ENCODE measurements at regions not wholly inside any gene's neighbourhood (a gene's known extent, or its start where the extent isn't known, plus 50 kb on each side); places are given as distances from the start of the nearest gene placed in this dataset.

DNA sequence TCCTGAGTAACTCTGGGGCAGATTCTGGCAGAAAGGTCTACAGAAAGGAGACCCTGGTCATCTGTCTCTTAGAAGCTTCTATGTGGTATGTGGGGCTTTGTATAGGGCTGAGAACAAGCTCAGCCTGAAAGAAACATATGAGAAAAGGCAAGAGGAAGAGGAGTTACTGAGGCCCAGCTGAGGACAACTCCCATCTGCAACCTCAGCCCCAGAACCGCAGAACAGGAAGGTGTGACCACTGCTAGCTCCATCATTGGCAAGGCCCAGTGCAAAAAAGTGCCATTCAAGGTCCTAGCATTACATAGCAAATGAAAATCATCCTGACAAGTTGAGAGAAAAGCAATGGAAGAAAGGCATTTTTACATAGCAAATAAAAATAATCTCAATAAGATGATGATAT lies 503.8 kb downstream of the NPHP4 start:
- DNase-seq (ENCODE audit: low read depth in 4 of 4, low spot score in 3 of 4) = no peak

DNA sequence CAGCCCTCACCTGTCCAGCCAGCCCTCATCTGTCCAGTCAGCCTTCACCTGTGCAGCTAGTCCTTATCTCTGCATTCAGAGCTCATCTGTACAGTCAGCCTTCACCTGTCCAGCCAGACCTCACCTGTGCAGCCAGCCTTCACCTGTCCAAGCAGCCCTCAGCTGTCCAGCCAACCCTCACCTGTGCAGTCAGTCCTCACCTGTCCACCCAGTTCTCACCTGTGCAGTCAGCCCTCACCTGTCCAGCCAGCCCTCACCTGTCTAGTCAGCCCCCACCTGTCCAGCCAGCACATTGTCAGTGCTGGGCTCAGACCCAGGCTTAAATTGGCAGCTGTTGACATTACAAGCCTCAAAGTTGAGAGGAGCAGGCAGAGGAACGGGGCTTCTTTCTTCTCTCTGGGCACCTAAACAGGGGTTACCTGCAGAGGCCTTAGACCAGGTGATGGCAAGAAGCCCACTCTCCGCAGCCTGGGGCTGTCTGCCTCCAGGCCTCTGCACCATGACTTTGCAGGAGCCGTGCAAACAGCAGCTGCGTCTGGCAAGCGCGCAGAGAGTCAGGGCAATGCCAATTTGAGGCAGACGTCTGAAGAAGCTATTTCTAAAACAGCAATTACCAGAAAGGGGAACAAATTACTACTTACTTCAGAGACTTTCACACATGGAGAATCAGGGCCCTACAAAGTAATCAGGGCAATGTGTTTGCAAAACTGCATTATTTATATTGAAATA lies 506.1 kb downstream of the NPHP4 start:
- DNase-seq (ENCODE audit: low read depth in 4 of 4, low spot score in 3 of 4) = no peak

DNA sequence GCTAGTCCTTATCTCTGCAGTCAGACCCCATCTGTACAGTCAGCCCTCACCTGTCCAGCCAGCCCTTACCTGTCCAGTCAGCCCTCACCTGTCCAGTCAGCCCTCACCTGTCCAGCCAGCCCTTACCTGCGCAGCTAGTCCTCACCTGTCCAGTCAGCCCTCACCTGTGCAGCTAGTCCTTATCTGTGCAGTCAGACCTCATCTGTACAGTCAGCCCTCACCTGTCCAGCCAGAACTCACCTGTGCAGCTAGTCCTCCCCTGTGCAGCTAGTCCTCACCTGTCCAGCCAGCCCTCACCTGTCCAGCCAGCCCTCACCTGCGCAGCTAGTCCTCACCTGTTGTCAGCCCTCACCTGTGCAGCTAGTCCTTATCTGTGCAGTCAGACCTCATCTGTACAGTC lies 506.8 kb downstream of the NPHP4 start:
- no peak for DNase-seq (ENCODE audit: low read depth in 4 of 4, low spot score in 3 of 4)

DNA sequence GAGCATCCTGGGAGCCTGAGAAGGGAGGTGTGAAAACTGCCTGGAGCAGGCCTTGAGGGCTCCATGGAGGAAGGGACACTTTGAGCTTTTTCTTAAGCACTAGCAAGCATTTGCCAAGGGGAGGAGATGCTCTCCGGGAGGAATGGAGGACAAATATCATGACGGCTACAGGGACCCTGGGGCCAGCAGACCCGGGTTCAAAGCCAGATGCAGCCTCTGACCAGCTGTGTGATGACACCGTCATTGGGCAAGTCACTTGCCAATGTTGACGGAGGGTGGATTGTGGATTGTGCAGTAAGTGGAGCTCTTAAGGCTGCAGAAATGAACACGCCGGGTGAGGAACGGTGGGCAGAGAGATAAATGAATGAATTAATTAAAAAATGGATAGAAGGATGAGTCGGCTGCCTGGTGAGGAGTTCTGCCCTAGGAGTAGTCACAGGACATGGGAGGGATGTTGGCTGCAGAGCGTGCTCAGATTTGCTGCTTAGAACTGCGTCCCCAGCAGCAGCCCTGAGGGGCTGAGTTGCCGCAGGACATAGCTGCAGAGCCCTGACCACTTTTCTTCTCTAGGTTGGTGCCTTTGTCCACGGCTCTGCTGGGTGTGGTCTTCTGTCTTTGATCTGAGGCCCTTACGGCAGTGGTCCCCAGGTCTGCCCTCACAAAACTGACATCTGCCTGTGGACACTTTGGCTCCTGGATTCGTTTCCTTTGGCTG lies 507.6 kb downstream of the NPHP4 start:
- DNase-seq (ENCODE audit: low read depth in 4 of 4, low spot score in 3 of 4) = no peak

DNA sequence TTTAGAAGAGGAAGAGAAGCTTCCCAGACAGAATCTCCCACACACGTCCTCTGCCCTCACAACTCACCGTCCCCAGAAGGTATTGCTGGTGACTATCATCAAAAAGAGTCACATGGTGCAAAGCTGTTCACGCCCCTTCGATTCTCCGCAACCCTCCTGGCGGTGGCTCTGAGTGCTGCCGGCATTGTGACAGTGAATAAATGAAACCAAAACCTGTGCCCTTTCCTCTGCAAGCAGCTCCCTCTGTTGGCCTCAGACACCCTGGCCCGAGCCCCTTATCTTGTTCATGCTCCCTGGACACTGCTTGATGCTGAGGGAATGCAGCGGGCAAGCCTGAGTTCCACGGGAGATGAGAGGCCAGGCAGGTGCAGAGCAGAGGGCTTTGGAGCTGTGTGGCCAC lies 510.3 kb downstream of the NPHP4 start:
- DNase-seq (ENCODE audit: low read depth in 4 of 4, low spot score in 3 of 4) = no peak

DNA sequence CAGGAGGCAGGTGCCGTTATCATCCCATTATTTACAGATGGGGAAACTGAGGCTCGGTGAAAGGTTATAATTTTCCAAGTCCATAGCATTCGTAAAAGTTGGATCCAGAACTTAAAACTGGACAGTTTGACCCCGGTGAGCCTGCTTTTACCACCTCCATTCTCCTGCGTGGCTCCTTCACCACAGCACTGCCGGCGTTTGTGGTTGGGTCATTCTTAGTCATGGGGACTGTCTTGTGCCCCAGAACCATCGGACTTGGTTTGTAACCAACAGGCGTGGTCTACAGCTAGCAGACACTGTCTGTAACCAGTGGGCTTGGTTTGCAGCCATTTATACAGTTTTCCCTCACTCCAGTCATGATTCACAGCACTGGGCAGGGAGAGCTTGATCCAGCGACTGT lies 511.3 kb downstream of the NPHP4 start:
- no peak for DNase-seq (ENCODE audit: low read depth in 4 of 4, low spot score in 3 of 4)

DNA sequence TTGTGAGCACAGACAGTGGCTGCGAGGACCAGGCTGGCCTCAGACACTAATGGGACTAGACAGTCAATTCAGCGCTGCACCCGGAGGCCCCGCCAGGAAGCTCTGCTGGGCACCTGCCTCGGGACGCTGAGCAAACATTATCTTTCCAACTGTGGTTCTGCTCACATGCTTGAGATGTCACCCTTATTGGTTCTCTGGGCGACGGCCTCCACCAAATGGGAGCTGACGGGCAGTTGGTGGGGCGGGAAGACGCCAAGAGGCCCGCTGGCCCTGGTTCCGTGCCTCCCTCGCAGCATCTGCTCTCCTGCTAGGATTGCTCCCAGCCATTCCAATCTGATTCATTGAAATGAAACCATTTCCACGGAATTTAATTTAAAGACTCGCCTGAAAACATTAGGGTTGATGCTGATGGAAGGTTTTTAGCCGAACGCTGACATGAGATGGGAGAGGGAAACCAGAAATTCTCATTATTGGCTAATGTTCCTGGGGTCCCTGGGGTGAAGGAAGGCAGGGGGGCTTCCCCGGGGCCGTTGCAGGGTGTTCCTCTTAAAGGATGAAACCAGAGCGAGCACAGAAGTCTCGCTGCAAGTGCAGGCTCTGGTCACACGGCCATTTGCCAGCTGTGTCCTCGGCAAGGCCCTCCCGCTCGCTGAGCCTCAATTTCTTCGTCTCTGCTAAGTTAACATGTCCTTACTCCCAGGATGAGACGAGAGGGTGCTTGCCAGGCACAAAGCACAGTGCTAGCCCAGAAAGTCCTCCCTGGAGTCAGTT lies 512.2 kb downstream of the NPHP4 start:
- DNase-seq (ENCODE audit: low read depth in 4 of 4, low spot score in 3 of 4) = no peak

DNA sequence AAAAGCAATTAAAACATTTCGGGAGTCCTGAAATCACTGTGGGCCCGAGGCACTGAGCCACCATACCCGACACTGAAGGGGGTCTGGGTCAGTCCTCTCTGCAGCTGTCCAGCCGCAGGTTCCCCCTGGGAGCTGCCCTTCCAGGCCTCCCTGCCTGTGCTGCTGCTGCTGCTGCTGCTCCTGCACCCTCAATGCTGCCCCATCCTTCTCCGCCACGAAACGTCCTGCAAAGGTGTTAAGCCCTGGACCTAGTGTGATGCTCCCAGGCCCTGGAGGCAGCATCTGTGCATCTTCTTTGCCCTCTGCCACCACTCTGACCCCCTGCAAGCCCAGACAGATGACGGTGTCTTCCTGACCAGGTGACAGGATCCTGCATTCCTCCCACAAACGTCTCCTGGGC lies 513.3 kb downstream of the NPHP4 start:
- no peak for DNase-seq (ENCODE audit: low read depth in 4 of 4, low spot score in 3 of 4)

DNA sequence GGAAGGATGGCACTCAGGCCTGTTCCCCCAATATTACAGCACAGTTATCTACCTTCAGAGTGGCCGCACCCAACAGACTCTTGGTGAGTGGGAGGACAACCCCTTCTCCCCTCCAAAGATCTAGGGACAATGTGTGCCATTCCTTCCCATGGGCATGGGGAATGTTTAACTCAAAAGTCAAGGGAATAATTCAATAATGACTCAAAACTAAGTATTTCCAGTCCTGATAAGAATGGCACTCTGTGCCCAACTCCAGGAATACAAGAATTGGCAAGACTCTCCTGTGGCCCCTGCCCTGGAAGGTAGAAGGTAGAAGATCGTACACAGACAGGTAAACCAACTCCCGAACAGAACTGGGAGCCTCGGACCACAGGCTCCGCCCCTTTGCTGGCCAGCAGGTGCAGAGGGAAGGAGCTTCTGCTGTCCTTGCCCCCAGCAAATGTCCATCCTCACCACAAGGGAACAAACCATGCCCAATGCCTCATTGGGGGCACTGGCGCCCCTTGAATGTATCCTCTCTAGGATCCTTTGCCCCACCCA lies 514.0 kb downstream of the NPHP4 start:
- no peak for DNase-seq (ENCODE audit: low read depth in 4 of 4, low spot score in 3 of 4)

DNA sequence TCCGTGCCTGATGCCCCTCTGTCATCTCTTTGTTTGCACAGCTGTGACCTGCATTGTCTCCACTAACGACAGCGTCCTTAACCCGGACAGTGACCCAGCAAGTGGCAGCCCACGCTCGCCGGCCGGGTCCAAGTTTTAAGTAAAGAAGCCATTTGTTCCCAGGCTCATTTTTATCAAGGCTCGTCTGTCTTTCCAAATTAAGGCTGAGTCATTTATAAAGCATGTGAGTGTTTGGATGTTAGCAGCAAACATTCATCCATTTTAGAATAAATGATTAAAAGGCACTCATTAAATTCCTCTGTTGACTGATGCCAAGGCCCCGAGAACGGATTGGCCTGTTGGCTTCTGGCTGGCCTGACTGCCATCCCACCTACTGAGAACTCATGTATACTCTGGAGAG lies 514.5 kb downstream of the NPHP4 start:
- DNase-seq (ENCODE audit: low read depth in 4 of 4, low spot score in 3 of 4) = no peak

DNA sequence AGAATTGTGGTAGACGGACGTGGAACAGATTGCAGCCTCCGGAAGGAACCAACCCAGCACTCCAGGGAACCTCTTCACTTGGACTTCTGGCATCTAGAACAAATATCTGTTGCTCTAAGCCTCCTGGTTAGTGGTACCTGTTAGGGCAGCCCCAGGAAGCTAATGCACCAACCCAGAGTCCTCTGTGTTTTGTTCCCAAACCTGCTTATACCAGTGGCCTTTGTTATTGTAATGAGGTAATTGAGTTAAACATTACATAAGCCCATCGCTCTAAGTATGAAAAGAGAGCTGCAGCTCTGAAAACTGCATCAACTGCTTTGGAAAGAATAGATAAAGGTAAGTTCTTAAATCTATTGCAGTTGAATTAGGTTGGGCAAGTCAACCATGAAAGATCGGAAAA lies 516.7 kb downstream of the NPHP4 start:
- DNase-seq (ENCODE audit: low read depth in 4 of 4, low spot score in 3 of 4) = no peak

DNA sequence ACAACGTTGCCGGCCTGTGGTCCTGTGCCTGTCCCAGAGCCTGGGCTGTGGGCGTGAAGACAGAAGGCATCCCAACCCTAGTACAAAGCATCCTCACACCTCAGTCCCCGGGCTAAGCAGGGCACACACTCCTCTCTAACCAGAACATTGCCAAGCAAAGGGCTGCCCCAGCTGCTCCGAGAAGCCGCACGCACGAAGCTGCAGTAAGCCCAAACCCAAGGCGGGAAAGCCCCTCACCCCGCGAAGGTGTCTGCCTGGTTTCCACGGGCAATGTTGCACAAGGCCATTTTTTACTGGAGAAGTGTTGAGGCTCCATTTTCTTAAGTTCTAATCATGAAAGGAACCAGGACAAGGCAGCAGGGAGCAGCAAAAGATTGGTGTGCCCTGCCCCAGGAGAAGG lies 519.0 kb downstream of the NPHP4 start:
- DNase-seq (ENCODE audit: low read depth in 4 of 4, low spot score in 3 of 4) = no peak

DNA sequence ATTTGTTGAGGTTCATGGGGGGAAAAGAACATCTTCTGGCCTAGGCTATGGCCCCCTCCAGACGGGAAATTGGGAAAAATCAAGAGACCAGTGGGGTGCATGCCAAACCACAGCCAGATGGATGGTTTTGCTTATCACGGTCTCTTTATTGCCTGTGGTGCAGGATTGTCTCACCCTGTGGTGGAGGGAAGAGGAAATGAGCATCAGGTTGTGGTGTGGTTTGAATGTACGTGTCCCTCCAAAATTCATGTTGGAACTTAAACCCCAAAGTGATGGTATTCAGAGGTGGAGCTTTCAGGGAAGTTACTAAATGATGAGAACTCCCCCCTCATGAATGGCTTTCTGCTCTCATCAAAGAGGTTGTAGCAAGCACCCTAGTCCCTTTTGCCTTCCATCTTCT lies 525.7 kb downstream of the NPHP4 start:
- no peak for DNase-seq (ENCODE audit: low read depth in 4 of 4, low spot score in 3 of 4)

DNA sequence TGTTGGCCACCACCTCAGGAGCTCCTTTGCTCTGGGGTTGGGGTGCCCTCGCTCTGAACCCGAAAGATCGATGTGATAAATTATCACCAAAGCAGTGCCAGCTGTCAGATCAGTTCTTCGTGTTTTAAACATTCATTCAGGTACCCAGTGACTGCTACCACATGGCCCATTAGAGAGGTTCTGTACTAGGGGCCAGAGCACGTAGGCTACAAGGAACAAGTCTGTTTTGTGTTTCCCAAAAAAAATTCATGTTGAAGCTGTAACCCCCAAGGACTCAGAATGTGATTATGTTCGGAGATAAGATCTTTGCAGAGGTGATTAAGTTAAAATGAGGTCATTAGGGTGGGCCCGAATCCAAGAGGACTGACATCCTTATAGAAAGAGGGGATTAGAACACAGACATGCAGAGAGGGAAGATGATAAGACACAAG lies 526.9 kb downstream of the NPHP4 start:
- DNase-seq (ENCODE audit: low read depth in 4 of 4, low spot score in 3 of 4) = no peak

DNA sequence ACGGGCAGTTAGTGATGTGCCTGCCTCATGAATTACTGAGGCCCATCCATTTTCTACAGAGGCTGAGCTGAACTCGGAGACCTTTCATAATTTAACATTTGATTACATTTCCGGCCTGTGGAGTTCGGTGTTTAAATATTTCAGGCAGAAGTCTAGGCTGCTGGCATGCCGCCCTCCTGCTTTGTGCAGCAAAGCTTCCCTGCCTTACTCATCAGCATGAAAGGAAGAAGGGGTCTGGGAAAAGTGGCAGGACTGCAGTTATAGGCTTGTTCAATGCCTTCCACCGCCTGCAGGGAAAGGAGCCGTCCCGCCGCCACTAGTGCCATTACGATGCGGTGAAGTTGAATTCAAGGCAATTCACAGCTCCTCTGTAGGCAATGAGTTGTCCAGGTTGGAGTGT lies 527.9 kb downstream of the NPHP4 start:
- no peak for DNase-seq (ENCODE audit: low read depth in 4 of 4, low spot score in 3 of 4)

DNA sequence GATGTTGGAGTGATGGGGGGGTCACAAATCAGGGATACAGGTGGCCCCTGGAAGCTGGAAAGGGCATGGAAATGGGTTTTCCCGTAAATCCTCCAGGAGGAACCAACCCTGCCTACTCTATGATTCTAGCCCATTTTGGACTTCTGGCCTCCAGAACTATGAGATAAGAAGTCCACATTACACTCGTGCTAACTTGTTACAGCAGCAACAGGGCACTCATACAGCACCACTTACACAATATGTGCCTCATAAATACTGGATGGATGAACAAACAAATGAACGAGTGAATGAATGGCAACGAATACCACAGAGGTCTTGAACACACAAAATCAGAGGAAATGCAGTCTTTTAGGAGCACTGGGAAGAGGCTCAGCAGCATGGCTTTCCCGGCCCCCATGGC lies 531.3 kb downstream of the NPHP4 start:
- no peak for DNase-seq (ENCODE audit: low read depth in 4 of 4, low spot score in 3 of 4)

DNA sequence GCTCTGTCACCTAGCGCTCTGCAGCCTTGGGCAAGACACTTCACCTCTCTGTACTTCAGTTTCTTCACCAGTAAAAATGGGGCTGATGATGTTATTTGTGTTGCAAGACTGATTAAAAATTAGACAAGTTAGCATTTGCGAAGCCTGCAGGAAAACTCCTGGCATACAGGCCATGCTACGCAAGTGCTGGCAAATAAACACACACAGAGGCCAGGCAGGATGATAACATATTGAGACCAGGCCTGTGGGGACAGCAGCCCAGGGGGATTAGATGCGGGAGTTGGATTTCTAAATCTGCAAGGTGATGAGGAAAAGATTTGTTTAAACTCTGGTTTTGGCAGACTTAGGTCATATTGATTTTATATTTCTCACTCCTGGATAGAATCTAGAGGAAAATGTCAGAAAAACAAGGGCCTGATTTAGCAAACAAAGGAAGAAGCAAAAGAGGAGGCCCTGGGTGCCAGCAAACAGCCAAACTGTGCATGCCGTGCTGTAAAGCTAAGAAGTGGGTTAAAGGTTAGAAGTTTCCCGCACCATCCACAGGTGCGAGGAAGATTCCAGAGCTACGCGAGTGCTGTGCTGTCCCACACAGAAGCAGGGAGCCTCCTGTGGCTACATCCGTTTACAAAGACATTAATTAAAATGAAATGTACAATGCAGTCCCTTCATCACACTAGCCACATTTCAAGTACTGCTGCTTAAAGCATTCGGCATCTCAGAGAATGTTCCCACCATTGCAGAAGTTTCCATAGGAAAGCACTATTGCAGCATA lies 532.2 kb downstream of the NPHP4 start:
- DNase-seq (ENCODE audit: low read depth in 4 of 4, low spot score in 3 of 4) = no peak

DNA sequence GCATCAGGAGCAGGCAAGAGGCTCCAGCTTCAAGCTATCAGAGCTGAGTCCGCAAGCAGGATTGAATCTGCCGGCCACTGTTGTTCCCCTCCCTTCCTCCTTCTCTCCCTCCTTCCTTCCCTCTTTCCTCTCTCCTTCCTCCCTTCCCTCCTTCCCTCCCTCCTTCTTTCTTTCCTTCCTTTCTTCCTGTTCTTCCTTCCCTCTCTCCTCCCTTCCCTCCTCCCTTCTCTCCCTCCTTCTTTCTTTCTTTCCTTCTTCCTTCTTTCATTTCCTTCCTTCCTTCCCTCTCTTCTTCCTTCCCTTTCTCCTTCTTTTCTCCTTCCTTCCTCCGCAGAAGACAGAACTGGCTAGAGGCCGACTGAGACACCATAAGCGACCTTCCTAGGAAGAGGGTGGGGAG lies 534.0 kb downstream of the NPHP4 start:
- no peak for DNase-seq (ENCODE audit: low read depth in 4 of 4, low spot score in 3 of 4)

DNA sequence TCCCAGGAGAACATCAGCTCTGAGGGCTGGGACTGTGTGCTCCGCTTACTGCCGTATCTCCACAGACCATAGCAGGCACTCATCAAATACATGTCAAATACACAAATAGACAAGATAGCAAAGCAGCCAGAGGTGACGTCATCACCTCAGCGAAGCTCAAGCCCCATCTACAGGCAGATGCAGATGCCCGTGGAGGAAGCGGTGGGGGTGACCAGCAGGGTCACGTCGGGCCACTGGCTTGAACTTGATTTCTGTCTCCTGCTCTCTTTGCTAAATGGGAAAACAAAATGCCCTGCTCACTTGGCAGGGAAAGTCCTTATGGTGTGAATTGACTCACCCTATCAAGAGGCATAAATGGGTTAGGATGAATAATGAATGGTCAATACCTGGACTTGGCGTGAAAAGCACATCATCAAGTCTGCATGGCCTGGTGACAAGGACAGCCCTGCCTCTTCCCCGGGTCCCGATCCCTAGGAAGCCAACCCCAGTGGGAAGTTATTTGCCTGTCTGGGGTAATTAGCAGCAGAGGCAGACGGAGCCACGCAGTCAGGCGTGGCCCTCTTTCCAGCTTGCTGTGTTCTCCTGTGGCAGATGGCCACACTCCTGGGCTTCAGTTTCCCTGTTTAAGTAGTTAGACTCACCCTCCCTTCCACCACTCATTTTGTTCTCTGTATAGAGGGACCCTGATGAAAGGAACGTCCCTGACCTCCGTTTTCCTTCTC lies 536.0 kb downstream of the NPHP4 start:
- no peak for DNase-seq (ENCODE audit: low read depth in 4 of 4, low spot score in 3 of 4)

DNA sequence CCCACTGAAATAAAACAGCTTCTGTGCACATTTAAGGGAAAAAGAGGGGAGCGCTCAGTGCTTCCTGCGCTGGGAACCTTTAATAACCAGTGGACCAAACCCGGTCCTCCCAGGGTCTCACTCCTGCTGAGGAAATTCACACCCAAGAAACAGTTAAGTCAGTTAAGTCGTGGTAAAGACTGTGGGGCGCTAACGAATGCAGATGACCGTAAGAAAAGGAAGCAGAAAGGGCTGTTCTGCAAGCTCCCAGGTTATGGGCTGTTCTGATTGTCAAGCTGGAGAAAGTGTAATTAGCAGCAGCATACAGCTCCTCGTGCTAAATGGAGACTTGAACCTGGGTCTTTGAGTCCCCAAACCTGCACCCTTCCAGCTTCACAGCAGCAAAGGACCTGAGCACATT lies 536.6 kb downstream of the NPHP4 start:
- DNase-seq (ENCODE audit: low read depth in 4 of 4, low spot score in 3 of 4) = no peak

All from left renal pelvis (tissue), 4 donors.